IPS DF 4.7 (cell line): ENCODE measurements at regions not wholly inside any gene's neighbourhood (a gene's known extent, or its start where the extent isn't known, plus 50 kb on each side); places are given as distances from the start of the nearest gene placed in this dataset.
"Not testable (repeated sequence)": the region's sequence is repeated elsewhere in the genome, so short reads cannot be mapped to it uniquely, and the experiment has no call there.

Experiments
- DNase-seq: peaks from one replicate; pipeline ENCODE4 v3.0.0-alpha.2; 2013; ENCODE audit warnings: low spot score; ENCODE audit errors: extremely low read depth

DNA sequence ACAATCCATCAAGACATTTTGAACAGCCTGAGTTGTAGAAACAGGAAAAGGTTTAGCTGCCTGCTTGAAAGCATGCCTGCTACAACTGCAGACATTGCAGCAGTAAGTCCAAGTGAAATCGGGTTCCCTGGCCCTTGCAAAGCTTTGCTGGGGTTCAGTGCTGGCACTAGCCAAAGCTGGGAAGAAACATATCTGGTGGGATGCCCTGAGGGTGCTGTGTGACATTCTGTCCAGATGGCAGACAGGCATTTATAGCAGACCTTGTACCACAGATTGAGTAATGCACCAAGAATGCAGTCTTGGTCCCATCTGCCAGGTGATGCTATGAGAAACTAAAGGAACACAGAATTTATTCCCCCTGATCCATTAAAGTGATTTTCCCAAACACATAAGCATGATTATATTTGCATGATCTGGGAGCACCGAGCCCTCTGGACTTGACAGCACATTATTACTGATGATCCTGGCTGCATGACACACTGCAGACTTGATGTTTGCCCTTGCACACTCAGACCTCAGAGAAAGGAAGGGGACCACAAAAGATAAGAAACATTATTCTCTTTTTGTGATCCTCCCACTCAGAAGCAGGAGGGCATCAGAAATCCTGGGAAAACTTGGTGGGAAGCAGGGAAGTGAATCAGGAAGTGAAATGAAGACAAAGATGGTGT, 223.7 kb upstream of the FAM78B start:
- no peak for DNase-seq

DNA sequence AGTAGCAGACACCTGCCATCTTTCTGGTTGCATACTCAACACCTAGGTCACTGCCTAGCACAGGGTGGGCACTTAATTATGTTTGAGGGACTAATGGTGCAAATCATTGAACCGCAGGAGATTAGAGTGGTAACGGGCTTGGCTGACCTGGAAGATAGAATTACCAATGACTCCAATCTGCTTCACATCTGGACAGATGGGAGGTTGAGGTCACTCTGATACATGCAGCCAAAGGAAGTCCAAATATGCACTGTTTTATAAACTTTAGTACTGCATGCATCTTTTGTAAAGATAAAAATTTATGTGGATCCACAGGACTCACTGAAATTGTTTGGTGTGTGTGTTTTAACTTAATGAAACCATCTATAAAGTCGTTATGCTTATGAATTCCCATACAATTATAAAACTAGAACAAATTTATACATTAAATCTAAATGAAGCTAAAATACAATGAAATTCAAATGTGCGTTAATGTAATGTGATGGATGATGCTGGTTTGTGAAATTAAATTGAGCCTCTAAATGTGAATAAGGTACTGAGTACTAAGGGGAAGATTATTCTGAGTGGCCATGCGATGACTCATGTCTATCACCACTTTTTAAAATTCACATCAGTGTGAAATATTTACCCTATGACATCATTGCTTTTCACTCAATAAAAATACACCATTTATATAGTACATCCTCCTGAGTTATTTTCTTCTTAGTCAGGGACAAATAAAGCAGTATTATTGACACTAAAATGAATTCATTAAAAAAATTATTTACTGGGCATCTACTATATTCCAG, 224.7 kb upstream of the FAM78B start:
- no peak for DNase-seq

GRCh38 chr1:166395729-166396128, 228.9 kb upstream of the FAM78B start:
- DNase-seq = no peak

GRCh38 chr1:166409253-166410082, 242.7 kb upstream of the FAM78B start:
- DNase-seq = not testable (repeated sequence)

DNA sequence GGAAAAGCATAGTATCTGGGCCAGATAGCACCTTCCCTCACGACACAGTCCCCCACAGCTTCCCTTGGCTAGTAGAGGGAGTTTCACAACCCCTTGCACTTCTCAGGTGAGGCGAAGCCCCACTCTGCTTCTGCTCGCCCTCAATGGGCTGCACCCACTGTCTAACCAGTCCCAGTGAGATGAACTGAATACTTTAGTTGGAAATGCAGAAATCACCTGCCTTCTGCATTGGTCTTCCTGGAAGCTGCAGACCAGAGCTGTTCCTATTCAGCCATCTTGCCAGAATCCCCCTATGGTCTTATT, 243.2 kb upstream of the FAM78B start:
- no peak for DNase-seq

DNA sequence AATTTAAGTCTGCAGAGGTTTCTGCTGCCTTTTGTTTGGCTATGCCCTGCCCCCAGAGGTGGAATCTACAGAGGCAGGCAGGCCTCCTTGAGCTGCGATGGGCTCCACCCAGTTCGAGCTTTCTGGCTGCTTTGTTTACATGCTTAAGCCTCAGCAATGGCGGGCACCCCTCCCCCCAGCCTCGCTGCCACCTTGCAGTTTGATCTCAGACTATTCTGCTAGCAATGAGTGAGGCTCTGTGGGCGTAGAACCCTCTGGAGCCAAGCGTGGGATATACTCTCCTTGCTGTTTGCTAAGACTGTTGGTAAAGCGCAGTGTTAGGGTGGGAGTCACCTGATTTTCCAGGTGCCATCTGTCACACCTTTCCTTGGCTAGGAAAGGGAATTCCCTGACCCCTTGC, 250.0 kb upstream of the FAM78B start:
- DNase-seq = not testable (repeated sequence)

DNA sequence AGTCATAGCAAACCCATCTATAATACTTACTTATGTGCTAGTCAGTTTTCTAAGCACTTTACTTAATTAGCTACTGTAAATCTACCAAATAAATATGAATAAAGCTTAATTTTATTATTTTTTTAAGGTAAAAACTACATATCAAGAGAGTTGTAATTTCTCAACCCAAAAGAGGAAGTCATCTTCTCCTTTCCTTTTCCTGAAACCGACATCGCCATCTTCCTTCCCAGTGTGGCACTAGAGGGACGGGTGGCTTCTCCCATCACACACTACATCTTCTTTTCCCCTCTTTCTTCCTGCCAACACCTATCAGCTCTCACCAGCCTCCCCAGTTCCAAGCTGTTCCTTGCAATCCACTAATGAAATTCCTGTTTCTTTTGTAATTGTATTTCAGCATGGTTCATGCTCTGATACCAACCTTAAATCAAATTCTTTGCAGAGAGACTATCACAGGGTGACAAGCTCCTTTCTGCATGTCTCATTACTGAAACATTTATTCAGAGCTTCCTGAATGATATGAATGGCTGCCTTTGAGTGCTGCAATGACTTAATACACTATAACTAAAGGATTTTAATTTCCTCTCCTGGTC, 251.6 kb upstream of the FAM78B start:
- DNase-seq = no peak

GRCh38 chr1:166422586-166422985, 255.8 kb upstream of the FAM78B start:
- not testable (repeated sequence) for DNase-seq

DNA sequence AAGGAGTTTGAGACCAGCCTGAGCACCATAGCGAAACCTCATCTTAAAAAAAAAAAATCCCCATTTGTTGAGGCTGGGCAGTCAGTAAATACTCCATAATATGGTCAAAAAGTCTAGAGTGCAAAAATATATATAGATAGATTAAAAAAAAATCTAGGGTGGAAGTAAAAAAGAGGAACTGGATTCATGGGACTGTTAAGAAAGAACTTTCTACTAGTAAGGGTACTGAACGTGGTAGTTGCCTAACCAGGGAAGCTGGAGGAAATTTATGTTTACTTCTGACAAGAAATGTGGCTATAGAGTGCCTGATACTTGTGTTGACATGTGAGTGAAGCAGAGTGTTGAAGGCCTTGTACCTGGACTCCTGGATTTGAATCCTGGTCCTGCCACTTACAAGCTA, 265.9 kb upstream of the FAM78B start:
- DNase-seq = no peak

DNA sequence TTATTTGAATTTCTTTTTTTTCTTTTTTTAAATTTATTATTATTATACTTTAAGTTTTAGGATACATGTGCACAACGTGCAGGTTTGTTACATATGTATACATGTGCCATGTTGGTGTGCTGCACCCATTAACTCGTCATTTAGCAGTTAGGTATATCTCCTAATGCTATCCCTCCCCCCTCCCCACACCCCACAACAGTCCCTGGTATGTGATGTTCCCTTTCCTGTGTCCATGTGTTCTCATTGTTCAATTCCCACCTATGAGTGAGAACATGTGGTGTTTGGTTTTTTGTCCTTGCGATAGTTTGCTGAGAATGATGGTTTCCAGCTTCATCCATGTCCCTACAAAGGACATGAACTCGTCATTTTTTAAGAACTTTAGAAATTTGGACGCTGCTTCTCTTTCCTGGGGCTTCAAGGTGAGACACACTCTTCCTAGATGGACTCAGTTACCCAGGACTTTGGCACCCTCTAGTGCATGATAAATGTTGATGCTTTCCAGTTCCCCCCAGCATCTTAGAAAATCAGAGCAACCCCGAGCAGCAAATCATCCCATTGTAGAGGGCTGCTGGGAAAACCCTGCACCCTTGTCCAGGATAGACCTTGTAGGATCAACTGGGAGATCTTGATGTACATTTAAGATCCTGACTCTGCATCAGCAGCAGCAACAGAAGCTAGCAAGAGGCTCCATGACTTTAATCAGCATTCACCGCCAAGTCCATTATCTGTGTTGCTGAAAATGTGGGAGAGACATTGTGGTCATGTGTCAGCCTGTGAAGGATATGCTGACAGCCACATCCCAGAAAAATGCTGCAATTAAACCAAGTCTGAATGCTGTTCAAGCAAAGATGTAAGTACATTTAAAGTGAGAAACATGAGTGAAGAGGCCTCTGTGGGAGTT, 266.9 kb upstream of the FAM78B start:
- DNase-seq = peak; percentile 56

DNA sequence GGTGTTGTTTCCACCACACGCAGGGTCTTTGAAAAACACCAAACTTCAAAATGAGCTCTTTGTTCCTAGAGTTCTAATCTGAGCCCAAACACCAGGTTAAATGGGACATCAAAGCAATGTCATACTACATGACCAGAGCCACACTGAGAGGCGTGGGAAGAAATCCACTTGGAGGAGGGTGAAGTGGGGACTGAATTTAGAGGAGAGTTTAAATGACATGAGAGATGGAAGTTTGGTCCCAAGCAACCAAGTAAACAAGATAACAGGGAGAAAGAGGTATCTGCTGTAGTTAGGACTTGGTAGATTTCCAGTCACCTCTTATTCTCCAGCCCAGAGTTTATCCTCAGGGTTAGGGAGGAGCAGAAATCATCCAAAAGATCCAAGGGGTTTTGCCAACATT, 290.9 kb upstream of the FAM78B start:
- no peak for DNase-seq

DNA sequence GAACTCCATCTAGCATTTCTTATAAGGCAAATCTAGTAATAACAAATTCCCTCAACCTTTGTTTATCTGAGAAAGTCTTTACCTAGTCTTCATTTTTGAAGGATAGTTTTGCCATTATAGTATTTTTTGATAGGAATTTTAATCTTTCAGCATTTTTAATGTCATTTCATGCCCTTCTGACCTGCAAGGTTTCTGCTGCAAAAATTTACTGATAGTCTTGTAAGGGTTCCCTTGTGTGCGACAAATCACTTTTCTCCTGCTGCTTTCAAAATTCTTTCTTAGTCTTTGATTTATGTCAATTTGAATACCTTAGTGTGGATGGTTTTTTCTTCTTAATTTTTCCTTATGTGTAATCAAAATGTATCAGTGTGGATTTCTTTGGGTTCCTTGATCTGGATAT, 297.5 kb upstream of the FAM78B start:
- DNase-seq = no peak

GRCh38 chr1:166470014-166470413, 303.2 kb upstream of the FAM78B start:
- DNase-seq = no peak

GRCh38 chr1:166470441-166470840, 303.6 kb upstream of the FAM78B start:
- no peak for DNase-seq

DNA sequence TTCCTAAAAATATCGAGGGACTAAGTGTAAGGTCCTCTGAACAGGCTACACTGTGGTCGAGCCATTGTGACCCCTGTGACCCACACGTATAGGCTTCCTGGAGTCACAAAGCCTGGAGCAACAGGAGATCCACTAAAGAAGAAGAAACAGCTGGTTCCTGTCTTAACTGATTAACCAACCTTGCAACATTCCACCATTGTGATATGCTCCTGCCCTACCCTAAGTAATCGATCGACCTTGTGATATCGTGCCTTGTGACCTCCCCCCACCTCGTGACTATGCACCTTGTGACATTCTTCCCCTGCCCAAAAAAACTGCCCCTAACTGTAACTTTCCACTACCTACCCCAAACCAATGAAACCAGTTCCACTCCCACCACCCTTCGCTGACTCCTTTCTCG, 304.6 kb upstream of the FAM78B start:
- no peak for DNase-seq

GRCh38 chr1:166479052-166479631, 312.3 kb upstream of the FAM78B start:
- no peak for DNase-seq

- DNase-seq = no peak
Measured at GRCh38 chr1:166484471-166484870, 317.7 kb upstream of the FAM78B start.

DNA sequence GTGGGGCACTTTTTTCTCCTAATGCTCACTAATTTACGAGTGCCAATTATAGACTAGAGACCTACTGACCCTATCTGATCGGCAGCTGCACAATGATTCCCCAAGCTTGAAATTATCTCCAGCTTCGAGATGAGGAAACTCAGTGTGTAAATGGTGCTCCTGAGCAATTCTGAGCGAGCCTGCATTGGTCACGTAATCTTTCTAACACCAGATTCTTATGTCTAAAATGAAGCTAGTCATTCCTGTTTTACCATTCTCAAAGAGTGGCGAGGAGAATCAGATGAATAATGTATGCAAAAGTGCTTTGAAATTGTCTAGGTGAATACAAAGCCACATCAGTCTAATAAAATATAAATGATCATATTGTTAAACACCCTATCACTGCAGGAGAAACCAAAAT, 318.1 kb upstream of the FAM78B start:
- no peak for DNase-seq

GRCh38 chr1:166485620-166486019, 318.8 kb upstream of the FAM78B start:
- no peak for DNase-seq

DNA sequence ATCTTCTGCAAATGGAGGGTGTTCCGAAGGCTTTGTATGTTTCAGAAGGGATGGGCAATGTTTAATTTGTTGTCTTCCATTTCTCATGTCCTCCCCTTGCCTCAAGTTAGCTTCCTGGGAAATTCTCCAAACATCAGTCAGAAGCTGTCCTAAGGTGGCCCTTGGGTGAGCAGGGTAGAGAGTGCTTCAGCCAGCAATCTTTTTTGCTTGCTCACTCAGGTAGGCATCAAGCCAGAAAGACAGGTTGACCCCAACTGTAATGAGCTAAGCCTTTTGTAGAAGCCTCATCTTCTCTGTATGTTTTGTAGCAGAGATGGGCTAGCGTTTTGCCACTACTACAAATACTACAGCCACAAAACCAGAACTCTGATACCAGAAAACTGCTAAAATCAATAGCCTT, 321.5 kb upstream of the FAM78B start:
- no peak for DNase-seq

GRCh38 chr1:166489356-166489669, 322.5 kb upstream of the FAM78B start:
- DNase-seq = no peak
